Endothelial cell of umbilical vein (primary cell): ENCODE measurements at regions not wholly inside any gene's neighbourhood (a gene's known extent, or its start where the extent isn't known, plus 50 kb on each side); places are given as distances from the start of the nearest gene placed in this dataset.

ENCODE experiments used
- BruUV-seq: library from RNA; stranded (reverse); fragments of 400-500 nt; replicated peaks from 2 replicates; lab custom pipeline; 2021; lab: Mats Ljungman, UMichigan
- CTCF ChIA-PET: fragments of 300-600, 350-600 bp; sonication (Branson Sonifier 250); formaldehyde crosslinking; loops from one replicate; lab custom pipeline; 2021; ENCODE audit warnings: antibody characterized with exemption, inconsistent platforms; lab: Charles Lee
- POLR2A ChIA-PET: fragments of 300-600, 350-600 bp; sonication (Branson Sonifier 250); formaldehyde crosslinking; loops from one replicate; lab custom pipeline; 2021; ENCODE audit warnings: antibody characterized with exemption, inconsistent platforms; lab: Charles Lee
- DNase-seq: peaks from one replicate; pipeline ENCODE4 v3.0.0-alpha.2; 2011; ENCODE audit warnings: low read depth, low spot score
- FAIRE-seq: peaks from 2 replicates; lab custom pipeline; 2011; peaks lifted over from hg19 to GRCh38; lab: Jason Lieb, UNC
- H2AFZ ChIP-seq: 2 replicates; pipeline ENCODE4 v1.6.0; 2012; ENCODE audit warnings: low read depth, low read length, control low read depth, inconsistent platforms
- H3K27ac ChIP-seq: 2 replicates; pipeline ENCODE4 v1.5.1; 2011; ENCODE audit warnings: low read depth, mild to moderate bottlenecking, control low read depth, low read length, moderate library complexity; ENCODE audit not compliant: insufficient read depth
- H3K27me3 ChIP-seq, 2 experiments: 2 replicates each; pipeline versions ENCODE4 v1.6.0 to v1.6.1; 2011; ENCODE audit warnings: low read length in 2 of 2, mixed read lengths in 1 of 2; ENCODE audit not compliant: control insufficient read depth in 2 of 2, insufficient read depth in 2 of 2
- H3K36me3 ChIP-seq, 2 experiments: 2 replicates in 1 of 2; 3 replicates in 1 of 2; pipeline ENCODE4 v1.5.1; 2011; ENCODE audit warnings: low read length in 2 of 2, mild to moderate bottlenecking in 1 of 2, moderate library complexity in 1 of 2; ENCODE audit not compliant: control insufficient read depth in 2 of 2, insufficient read depth in 2 of 2; ENCODE audit errors: extremely low read depth in 1 of 2
- H3K4me1 ChIP-seq: 3 replicates; pipeline ENCODE4 v1.5.1; 2011; ENCODE audit warnings: mild to moderate bottlenecking, low read length; ENCODE audit not compliant: control insufficient read depth, insufficient read depth; ENCODE audit errors: extremely low read depth
- H3K4me2 ChIP-seq: 2 replicates; pipeline ENCODE4 v1.6.1; 2011; ENCODE audit warnings: low read length, control low read depth, mixed read lengths; ENCODE audit not compliant: insufficient read depth
- H3K4me3 ChIP-seq, 3 experiments: fragments of 200-600 bp in 1 of 3; sonication (generic), shearing (Covaris generic) in 1 of 3; replicated peaks in 1 of 3; 2 replicates each; pipeline ENCODE4 v1.5.1; 2011 to 2016; ENCODE audit warnings: control low read depth in 3 of 3, low read length in 3 of 3, mild to moderate bottlenecking in 2 of 3, inconsistent platforms in 1 of 3, low read depth in 1 of 3, moderate library complexity in 1 of 3; ENCODE audit not compliant: insufficient read depth in 1 of 3
- H3K79me2 ChIP-seq: 2 replicates; pipeline ENCODE4 v1.6.0; 2012; ENCODE audit warnings: low read length, inconsistent platforms; ENCODE audit not compliant: control insufficient read depth, insufficient read depth
- H3K9ac ChIP-seq: replicated peaks from 2 replicates; pipeline ENCODE3; 2011; ENCODE audit warnings: low read length, control low read depth; ENCODE audit not compliant: insufficient read depth; ENCODE audit errors: extremely low read depth
- H3K9me1 ChIP-seq: replicated peaks from 3 replicates; pipeline ENCODE4 v1.6.0; 2011; ENCODE audit warnings: mild to moderate bottlenecking, low read length; ENCODE audit not compliant: control insufficient read depth, insufficient read depth; ENCODE audit errors: extremely low read depth
- H3K9me3 ChIP-seq: replicated peaks from 2 replicates; pipeline ENCODE4 v1.5.1; 2012; ENCODE audit warnings: low read length, inconsistent platforms; ENCODE audit not compliant: control insufficient read depth, insufficient read depth
- H4K20me1 ChIP-seq: replicated peaks from 2 replicates; pipeline ENCODE3; 2011; ENCODE audit warnings: mild to moderate bottlenecking, low read length; ENCODE audit not compliant: control insufficient read depth, insufficient read depth; ENCODE audit errors: extremely low read depth
- CTCF ChIP-seq, 2 donors: IDR thresholded peaks; 1 replicate in 1 of 2; 2 replicates in 1 of 2; pipeline ENCODE4 v1.5.1; 2011; ENCODE audit warnings: low read length in 2 of 2, mild to moderate bottlenecking in 2 of 2, moderate library complexity in 2 of 2, control low read depth in 1 of 2, inconsistent platforms in 1 of 2, low read depth in 1 of 2; ENCODE audit not compliant: insufficient read depth in 1 of 2; ENCODE audit errors: extremely low read depth in 1 of 2
- EZH2 ChIP-seq: IDR thresholded peaks from 2 replicates; pipeline ENCODE4 v1.6.1; 2012; ENCODE audit warnings: borderline replicate concordance, low read depth, mild to moderate bottlenecking, moderate library complexity, low read length, inconsistent platforms; ENCODE audit not compliant: severe bottlenecking
- FOS ChIP-seq: IDR thresholded peaks from 2 replicates; pipeline ENCODE4 v1.6.1; 2011; ENCODE audit warnings: mild to moderate bottlenecking, low read length, moderate library complexity, borderline replicate concordance; ENCODE audit not compliant: insufficient read depth
- GATA2 ChIP-seq: IDR thresholded peaks from 2 replicates; pipeline ENCODE4 v1.7.0; 2011; ENCODE audit warnings: low read depth, mild to moderate bottlenecking, moderate library complexity, mixed read lengths, low read length; ENCODE audit not compliant: insufficient read length, insufficient read depth
- JUN ChIP-seq: IDR thresholded peaks from 2 replicates; pipeline ENCODE4 v1.6.1; 2011; ENCODE audit warnings: borderline replicate concordance, low read depth; ENCODE audit not compliant: insufficient read length, insufficient read depth
- MAX ChIP-seq: IDR thresholded peaks from 2 replicates; pipeline ENCODE4 v1.6.1; 2011; ENCODE audit not compliant: insufficient read depth, insufficient read length
- MYC ChIP-seq: IDR thresholded peaks from one replicate; pipeline ENCODE4 v1.6.1; 2011; ENCODE audit warnings: mild to moderate bottlenecking, low read depth, low read length
- POLR2A ChIP-seq: IDR thresholded peaks from 2 replicates; pipeline ENCODE4 v1.6.1; 2012; ENCODE audit warnings: low read depth, mild to moderate bottlenecking, control low read depth, low read length
- POLR2AphosphoS5 ChIP-seq: IDR thresholded peaks from 2 replicates; pipeline ENCODE4 v1.6.1; 2012; ENCODE audit warnings: low read depth, mild to moderate bottlenecking, control low read depth, low read length, moderate library complexity; ENCODE audit not compliant: insufficient read depth
- dilution Hi-C: fragments of 300-500 bp; cut with MboI; formaldehyde crosslinking; loops from one replicate; pipeline ENCODE4 v1.15.0; 2019; ENCODE audit warnings: low sequenced_read_pairs; ENCODE audit not compliant: extremely low pct_ligation_motif_present
- intact Hi-C: fragments of 100-400 bp; cut with micrococcal nuclease; formaldehyde crosslinking; loops from one replicate; pipeline ENCODE4 v1.10.0; 2022

GRCh38 chr2:162919111-162919510, 80.5 kb upstream of the KCNH7 start:
- TF ChIP-seq JUN (no peak), GATA2 (no peak), MYC (no peak), POLR2AphosphoS5 (no peak), MAX (no peak), CTCF (IDR thresholded peaks at IDR 0.05; ENCODE audit: extremely low read depth in 1 of 2, insufficient read depth in 1 of 2, low read depth in 1 of 2, low read length in 2 of 2) (no peak), EZH2 (no peak), FOS (no peak), POLR2A (no peak)
- Histone ChIP-seq H3K27ac (no peak overlapping the region), H3K4me3 (no peak overlapping the region), H3K27me3 (no peaks in the 10 kb centered on the region), H3K36me3 (no peaks in the 10 kb centered on the region), H2AFZ (no peak overlapping the region), H4K20me1 (no peaks in the 10 kb centered on the region), H3K9me3 (no peaks in the 10 kb centered on the region), H3K4me2 (no peak overlapping the region), H3K9ac (no peak overlapping the region), H3K9me1 (no peaks in the 10 kb centered on the region), H3K4me1 (no peaks in the 10 kb centered on the region), H3K79me2 (no peaks in the 10 kb centered on the region)
- dilution Hi-C loops (no loop called here), intact Hi-C loops (no loop called here)
- CTCF ChIA-PET = no interaction called here
- BruUV-seq = no TSS peak
- POLR2A ChIA-PET = no interaction called here
- no peak for FAIRE-seq
- no peak for DNase-seq
